Neutrophil (primary cell): ENCODE measurements at regions not wholly inside any gene's neighbourhood (a gene's known extent, or its start where the extent isn't known, plus 50 kb on each side); places are given as distances from the start of the nearest gene placed in this dataset.

Source experiments
- H3K27ac ChIP-seq: fragments of 200-600 bp; sonication (generic); 2 replicates; pipeline ENCODE4 v1.5.1; 2016; ENCODE audit warnings: mild to moderate bottlenecking, moderate library complexity
- H3K27me3 ChIP-seq: fragments of 200-600 bp; sonication (generic); 2 replicates; pipeline ENCODE4 v1.6.0; 2016; ENCODE audit warnings: mild to moderate bottlenecking
- H3K36me3 ChIP-seq: fragments of 200-600 bp; sonication (generic); 2 replicates; pipeline ENCODE4 v1.5.1; 2017
- H3K4me1 ChIP-seq, 2 experiments: fragments of 200-600 bp in 1 of 2; sonication (generic) in 1 of 2; 1 replicate in 1 of 2; 2 replicates in 1 of 2; pipeline versions ENCODE4 v1.5.1 to v1.6.1; 2013 to 2016; ENCODE audit warnings: low read depth in 1 of 2, low read length in 1 of 2, mild to moderate bottlenecking in 1 of 2, moderate library complexity in 1 of 2; ENCODE audit not compliant: control insufficient read depth in 1 of 2, insufficient read depth in 1 of 2
- H3K4me3 ChIP-seq, 2 experiments: fragments of 200-600 bp in 1 of 2; sonication (generic) in 1 of 2; 1 replicate in 1 of 2; 2 replicates in 1 of 2; pipeline ENCODE4 v1.5.1; 2013 to 2016; ENCODE audit warnings: low read depth in 1 of 2, low read length in 1 of 2, mild to moderate bottlenecking in 1 of 2, moderate library complexity in 1 of 2
- H3K9me3 ChIP-seq: fragments of 200-600 bp; sonication (generic); 2 replicates; pipeline ENCODE4 v1.5.1; 2016
- CTCF ChIP-seq: fragments of 200-600 bp; sonication (generic); IDR thresholded peaks from 2 replicates; pipeline ENCODE4 v1.5.1; 2016; ENCODE audit warnings: antibody characterized with exemption

DNA sequence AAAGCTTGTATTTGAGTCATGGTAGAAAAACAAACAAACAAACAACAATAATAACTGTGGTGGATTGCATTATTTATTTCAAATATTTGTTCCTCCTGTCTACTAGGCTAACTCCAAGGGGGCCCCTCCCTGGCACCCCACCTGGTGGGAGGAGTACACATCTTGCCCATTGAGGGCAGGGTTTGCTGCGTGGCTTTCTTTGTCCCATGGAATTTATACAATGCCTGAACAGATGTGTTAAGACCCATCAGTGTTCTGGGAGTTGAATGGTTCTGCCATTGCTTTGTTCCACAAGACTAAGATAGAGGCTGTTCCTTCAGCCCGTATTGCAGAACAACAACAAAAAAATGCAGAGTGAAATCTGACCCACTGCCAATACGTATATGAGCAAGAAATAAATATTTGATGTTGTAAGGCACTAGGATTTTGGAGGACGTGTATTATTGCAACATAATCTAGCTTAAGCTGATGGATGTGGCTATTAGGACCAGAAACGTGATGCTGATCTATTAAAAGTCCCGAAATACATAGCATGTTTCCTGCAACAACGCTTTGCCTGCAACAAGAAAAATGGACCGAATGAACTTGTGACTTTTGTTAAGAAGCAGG lies 119.1 kb upstream of the JCAD start:
- Histone ChIP-seq H3K9me3 (no peaks in the 10 kb centered on the region), H3K27me3 (no peaks in the 10 kb centered on the region), H3K4me3 (no peak overlapping the region), H3K4me1 (no peaks in the 10 kb centered on the region), H3K27ac (no peak overlapping the region), H3K36me3 (no peaks in the 10 kb centered on the region)
- no peak for TF ChIP-seq CTCF

DNA sequence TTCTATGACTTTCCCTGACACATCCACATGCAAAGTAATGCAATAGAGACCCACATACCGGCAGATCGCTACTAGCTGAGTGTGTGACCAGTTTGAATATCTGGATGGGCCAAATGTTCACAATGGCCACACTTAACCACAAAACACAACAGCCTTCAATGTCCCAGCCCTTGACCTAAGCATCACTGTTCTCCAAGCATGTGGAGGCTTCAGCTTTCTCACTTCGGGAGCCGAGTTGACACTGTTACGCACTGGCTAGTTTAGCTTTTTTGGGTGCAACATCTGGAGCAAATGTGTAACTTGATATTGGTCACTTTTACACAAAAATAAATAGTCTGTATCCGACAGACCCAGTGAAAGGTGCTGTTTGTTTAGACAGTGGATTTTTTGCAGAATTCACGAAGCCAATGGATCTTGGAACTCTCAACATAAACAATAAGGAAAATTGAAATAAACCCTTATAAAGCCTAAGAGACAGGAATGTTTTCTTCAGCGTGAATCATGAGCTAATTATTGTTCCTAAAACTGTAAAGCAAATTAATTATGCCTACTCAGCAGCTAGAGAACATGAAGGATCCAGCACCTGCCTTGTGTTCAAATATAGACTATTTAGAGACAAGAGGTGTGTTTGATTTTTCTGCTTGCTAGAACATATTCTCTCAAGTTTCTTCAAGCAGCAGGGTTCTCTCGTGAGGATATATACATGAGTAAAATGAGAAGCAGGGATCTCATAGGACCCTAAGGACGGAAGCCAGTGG lies 117.6 kb upstream of the JCAD start:
- no peak for TF ChIP-seq CTCF
- no peaks in the 10 kb centered on the region for H3K36me3 ChIP-seq
- no peaks in the 10 kb centered on the region for H3K27me3 ChIP-seq
- H3K9me3 ChIP-seq, result no peaks in the 10 kb centered on the region
- no peak overlapping the region for H3K4me3 ChIP-seq
- no peak overlapping the region for H3K27ac ChIP-seq
- H3K4me1 ChIP-seq, result no peaks in the 10 kb centered on the region

- Histone ChIP-seq H3K4me3 (no peak overlapping the region), H3K27me3 (no peaks in the 10 kb centered on the region), H3K36me3 (no peaks in the 10 kb centered on the region), H3K27ac (no peak overlapping the region), H3K4me1 (no peaks in the 10 kb centered on the region), H3K9me3 (no peaks in the 10 kb centered on the region)
- TF ChIP-seq CTCF, result no peak
These were observed 116.8 kb upstream of the JCAD start for GRCh38 chr10:30176182-30176581.

DNA sequence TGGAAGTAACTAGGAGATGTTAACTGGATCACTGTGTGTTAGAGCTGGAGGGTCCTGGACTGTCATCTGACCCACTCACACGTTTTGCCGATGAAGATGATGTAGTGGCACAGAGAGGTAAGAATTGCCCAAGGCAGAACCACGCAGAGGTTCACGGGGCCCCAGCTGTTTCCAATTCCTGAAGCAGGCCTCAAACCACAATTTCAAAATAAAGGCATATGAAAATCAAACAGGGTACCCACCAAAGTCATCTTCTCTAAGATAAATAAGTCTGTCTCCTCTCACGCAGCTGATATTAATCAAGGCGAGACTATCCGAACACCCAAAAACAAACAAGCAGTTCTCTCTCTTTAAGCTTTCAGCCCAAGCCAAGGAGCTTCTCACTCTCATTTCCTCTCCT lies 113.3 kb upstream of the JCAD start:
- no peak for TF ChIP-seq CTCF
- no peaks in the 10 kb centered on the region for H3K9me3 ChIP-seq
- H3K4me3 ChIP-seq, result no peak overlapping the region
- no peaks in the 10 kb centered on the region for H3K4me1 ChIP-seq
- H3K36me3 ChIP-seq, result no peaks in the 10 kb centered on the region
- no peaks in the 10 kb centered on the region for H3K27me3 ChIP-seq
- H3K27ac ChIP-seq, result no peak overlapping the region

GRCh38 chr10:30172091-30172490 lies 112.7 kb upstream of the JCAD start:
- Histone ChIP-seq H3K4me1 (no peaks in the 10 kb centered on the region), H3K27ac (no peak overlapping the region), H3K4me3 (no peak overlapping the region), H3K36me3 (no peaks in the 10 kb centered on the region), H3K27me3 (no peaks in the 10 kb centered on the region), H3K9me3 (no peaks in the 10 kb centered on the region)
- no peak for TF ChIP-seq CTCF
